BLaER1 treated with 17β-estradiol and CSF1 and Interleukin-3, amounts not matched to agents 10 nM and 100 nM (cell line): ENCODE measurements at regions not wholly inside any gene's neighbourhood (a gene's known extent, or its start where the extent isn't known, plus 50 kb on each side); places are given as distances from the start of the nearest gene placed in this dataset.
"Not testable (repeated sequence)": the region's sequence is repeated elsewhere in the genome, so short reads cannot be mapped to it uniquely, and the experiment has no call there.

Experiments used
- H3K27ac ChIP-seq, 11 experiments: shearing (Covaris generic); formaldehyde crosslinking; 2 replicates each; pipeline ENCODE4 v1.8.1; 2022
- H3K27me3 ChIP-seq, 11 experiments: shearing (Covaris generic); formaldehyde crosslinking; 2 replicates each; pipeline ENCODE4 v1.8.1; 2022
- H3K36me3 ChIP-seq, 11 experiments: shearing (Covaris generic); formaldehyde crosslinking; 2 replicates each; pipeline ENCODE4 v1.8.1; 2022
- H3K4me1 ChIP-seq, 10 experiments: shearing (Covaris generic); formaldehyde crosslinking; 2 replicates each; pipeline ENCODE4 v1.8.1; 2022
- H3K4me2 ChIP-seq, 11 experiments: shearing (Covaris generic); formaldehyde crosslinking; 2 replicates each; pipeline ENCODE4 v1.8.1; 2022
- H3K4me3 ChIP-seq, 10 experiments: shearing (Covaris generic); formaldehyde crosslinking; 2 replicates each; pipeline ENCODE4 v1.8.1; 2022
- H3K9ac ChIP-seq, 11 experiments: shearing (Covaris generic); formaldehyde crosslinking; 2 replicates each; pipeline ENCODE4 v1.8.1; 2022
- H3K9me3 ChIP-seq, 11 experiments: shearing (Covaris generic); formaldehyde crosslinking; replicated peaks in 1 of 11; 2 replicates each; pipeline ENCODE4 v1.8.1; 2022
- H4K20me1 ChIP-seq, 11 experiments: shearing (Covaris generic); formaldehyde crosslinking; 2 replicates each; pipeline ENCODE4 v1.8.1; 2022
- Cebpa-rat ChIP-seq, 11 experiments: shearing (Covaris generic); IDR thresholded peaks; 2 replicates each; pipeline ENCODE4 v1.8.1; 2022

DNA sequence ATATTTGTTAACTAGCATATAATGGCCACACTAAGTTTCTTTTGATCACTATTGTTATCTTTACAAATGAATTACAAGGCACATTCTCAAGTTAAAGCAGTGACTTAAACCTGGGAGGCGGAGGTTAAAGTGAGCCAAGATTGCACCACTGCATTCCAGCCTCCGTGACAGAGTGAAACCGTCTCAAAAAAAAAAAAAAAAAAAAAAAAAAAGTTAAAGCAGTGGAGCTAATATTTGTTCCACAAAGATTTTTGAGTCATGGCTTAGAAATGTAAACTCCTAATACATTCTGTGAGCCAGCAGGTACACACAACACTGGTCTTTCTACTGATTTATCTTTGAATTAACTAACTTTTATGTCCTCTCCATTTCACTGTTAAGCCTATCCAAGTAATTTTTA is 221.7 kb upstream of the HTR1E start:
- H3K4me3 ChIP-seq, result no peak overlapping the region
- no peaks in the 10 kb centered on the region for H3K9me3 ChIP-seq
- no peaks in the 10 kb centered on the region for H3K27me3 ChIP-seq
- H3K27ac ChIP-seq, result no peak overlapping the region
- TF ChIP-seq Cebpa-rat (IDR thresholded peaks at IDR 0.05), result no peak
- no peak overlapping the region for H3K9ac ChIP-seq
- H3K4me1 ChIP-seq, result no peaks in the 10 kb centered on the region
- no peaks in the 10 kb centered on the region for H4K20me1 ChIP-seq
- H3K4me2 ChIP-seq, result no peak overlapping the region
- no peaks in the 10 kb centered on the region for H3K36me3 ChIP-seq

DNA sequence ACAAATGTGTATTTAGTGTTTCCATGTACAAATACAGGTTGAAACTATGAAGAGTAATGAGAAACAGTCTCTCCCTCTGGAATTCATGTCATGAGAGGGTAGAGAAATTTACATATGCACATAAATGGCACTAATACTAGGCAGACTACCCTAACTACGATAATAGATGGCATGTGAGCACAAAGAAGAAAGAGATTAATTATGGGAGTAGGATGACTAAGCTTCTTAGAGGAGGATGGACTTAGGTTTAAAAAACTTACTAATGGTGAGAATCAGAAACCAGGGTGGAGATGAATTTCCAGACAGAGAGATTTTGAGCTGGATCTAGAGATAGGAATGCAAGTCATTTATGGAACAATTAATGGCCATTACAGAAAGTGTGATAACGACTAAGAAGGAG is 225.3 kb upstream of the HTR1E start:
- Histone ChIP-seq H3K9me3 (no peaks in the 10 kb centered on the region), H3K4me2 (no peak overlapping the region), H3K27me3 (no peaks in the 10 kb centered on the region), H3K9ac (no peak overlapping the region), H3K27ac (no peak overlapping the region), H3K4me3 (no peak overlapping the region), H3K4me1 (no peaks in the 10 kb centered on the region), H3K36me3 (no peaks in the 10 kb centered on the region), H4K20me1 (no peaks in the 10 kb centered on the region)
- TF ChIP-seq Cebpa-rat (IDR thresholded peaks at IDR 0.05), result no peak

DNA sequence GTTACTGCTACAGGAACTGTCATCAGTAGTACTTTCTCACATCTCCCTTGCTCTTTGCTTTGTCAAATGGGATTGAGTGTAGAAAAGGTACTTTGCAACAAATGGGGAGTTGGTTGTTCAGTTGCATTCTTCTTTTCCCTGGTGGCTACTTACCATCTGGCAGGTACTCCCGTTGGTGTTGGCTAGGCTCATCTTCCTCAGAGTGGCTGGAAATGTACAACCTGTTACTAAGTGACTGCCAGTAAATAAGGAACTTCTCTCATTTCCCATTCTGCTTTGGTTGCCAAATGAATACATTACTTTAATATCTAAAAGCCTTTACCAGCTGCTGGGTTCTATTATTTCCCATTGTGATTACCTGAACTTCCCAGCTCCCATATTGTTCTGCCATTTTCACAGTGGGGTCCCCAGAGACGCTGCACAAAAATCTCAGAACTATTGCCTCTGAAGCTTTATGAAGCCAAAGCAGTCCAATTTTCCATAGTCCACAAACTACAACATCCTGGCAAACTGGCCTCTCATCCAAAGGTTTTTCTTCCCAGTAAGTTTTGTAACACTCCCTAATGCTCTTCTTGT is 229.7 kb upstream of the HTR1E start:
- no peak overlapping the region for H3K4me2 ChIP-seq
- H3K36me3 ChIP-seq, result no peaks in the 10 kb centered on the region
- H3K27me3 ChIP-seq, result no peaks in the 10 kb centered on the region
- no peaks in the 10 kb centered on the region for H4K20me1 ChIP-seq
- H3K9me3 ChIP-seq, result no peaks in the 10 kb centered on the region
- TF ChIP-seq Cebpa-rat (IDR thresholded peaks at IDR 0.05), result no peak
- no peak overlapping the region for H3K9ac ChIP-seq
- H3K4me1 ChIP-seq, result no peaks in the 10 kb centered on the region
- no peak overlapping the region for H3K4me3 ChIP-seq
- H3K27ac ChIP-seq, result no peak overlapping the region

DNA sequence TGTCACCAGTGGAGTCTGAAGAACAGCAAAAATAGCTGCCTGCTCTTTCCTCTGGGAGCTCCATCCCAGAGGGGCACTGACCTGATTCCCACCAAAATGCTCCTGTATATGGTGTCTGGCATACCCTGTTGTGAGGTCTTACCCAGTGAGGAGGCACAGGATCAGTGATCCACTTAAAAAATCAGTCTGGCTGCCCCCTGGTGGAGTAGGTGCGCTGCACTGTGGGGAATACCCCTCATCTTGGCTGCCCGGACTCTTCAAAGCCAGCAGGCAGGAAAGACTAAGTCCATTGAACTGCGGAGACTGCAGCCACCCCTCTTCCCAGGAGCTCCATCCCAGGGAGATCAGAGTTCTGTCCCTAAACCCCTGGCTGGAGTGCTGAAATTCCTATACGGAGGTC is 230.9 kb upstream of the HTR1E start:
- H3K4me2 ChIP-seq, result no peak overlapping the region

DNA sequence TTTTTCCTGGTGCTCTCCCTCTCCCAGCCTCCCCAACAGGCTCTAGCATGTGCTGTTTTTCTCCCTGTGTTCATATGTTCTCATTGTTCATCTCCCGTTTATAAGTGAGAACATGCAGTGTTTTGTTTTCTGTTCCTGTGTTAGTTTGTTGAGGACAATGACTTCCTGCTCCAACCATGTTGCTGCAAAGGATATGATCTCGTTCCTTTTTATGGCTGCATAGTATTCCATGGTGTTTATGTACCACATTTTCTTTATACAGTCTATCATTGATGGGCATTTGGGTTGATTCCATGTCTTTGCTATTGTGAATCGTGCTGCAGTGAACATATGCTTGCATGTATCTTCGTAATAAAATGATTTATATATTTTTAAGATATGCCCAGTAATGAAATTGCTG is 236.1 kb upstream of the HTR1E start:
- not testable (repeated sequence) for H3K36me3 ChIP-seq, H3K27me3 ChIP-seq, H3K4me2 ChIP-seq, H3K4me1 ChIP-seq, H3K27ac ChIP-seq, H3K4me3 ChIP-seq, H3K9me3 ChIP-seq, H4K20me1 ChIP-seq, H3K9ac ChIP-seq

More for the DNA sequence above, 230.9 kb upstream of the HTR1E start:
- no peak for TF ChIP-seq Cebpa-rat (IDR thresholded peaks at IDR 0.05)
- Histone ChIP-seq H3K9me3 (no peaks in the 10 kb centered on the region), H3K36me3 (no peaks in the 10 kb centered on the region), H4K20me1 (no peaks in the 10 kb centered on the region), H3K27me3 (no peaks in the 10 kb centered on the region), H3K4me1 (no peaks in the 10 kb centered on the region), H3K4me3 (no peak overlapping the region), H3K9ac (no peak overlapping the region), H3K27ac (no peak overlapping the region)

DNA sequence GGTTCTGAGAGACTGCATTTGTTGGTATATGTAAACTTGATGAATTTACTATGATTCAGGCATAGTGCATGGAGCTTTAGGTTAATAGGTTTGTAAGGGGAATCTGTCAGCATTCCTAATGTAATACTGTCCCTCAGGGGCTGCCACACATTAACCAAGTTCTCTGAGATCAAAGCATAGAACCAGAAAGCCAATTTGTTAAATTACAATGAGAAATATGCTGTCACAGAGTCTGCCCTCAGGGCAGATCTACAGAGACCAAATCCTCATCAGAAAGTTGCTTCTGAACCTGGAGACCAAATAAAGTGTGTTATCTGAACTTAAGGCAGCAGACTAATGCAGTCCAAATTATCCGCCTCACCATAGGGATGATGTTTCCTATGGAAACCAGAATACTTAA is 250.8 kb upstream of the HTR1E start:
- Histone ChIP-seq H3K4me1 (no peaks in the 10 kb centered on the region), H4K20me1 (no peaks in the 10 kb centered on the region), H3K4me3 (no peak overlapping the region), H3K9me3 (no peaks in the 10 kb centered on the region), H3K4me2 (no peak overlapping the region), H3K36me3 (no peaks in the 10 kb centered on the region), H3K9ac (no peak overlapping the region), H3K27ac (no peak overlapping the region), H3K27me3 (no peaks in the 10 kb centered on the region)
- no peak for TF ChIP-seq Cebpa-rat (IDR thresholded peaks at IDR 0.05)

DNA sequence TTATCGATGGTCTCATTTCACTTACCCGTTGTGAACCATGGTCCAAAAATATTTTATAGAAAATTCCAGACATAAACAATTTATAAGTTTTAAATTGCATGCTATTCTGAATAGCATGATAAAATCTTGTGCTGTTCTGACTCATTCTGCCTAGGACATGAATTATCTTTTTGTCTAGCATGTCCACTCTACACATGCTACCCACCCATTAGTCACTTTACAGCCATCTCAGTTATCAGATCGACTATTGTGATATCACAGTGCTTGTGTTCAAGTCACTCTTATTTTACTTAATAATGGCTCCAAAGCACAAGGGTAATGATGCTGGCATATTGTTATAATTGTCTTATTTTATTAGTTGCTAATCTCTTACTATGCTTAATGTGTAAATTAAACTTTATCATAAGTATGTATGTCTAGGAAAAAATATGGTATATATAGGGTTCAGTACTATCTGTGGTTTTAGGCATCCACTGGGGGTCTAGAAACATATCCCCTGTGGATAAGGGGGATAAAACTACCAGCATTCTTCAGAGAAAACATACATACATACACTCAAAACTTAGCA is 252.0 kb upstream of the HTR1E start:
- Histone ChIP-seq H3K36me3 (no peaks in the 10 kb centered on the region), H3K27ac (no peak overlapping the region), H3K4me3 (no peak overlapping the region), H3K9me3 (no peaks in the 10 kb centered on the region), H3K4me2 (no peak overlapping the region), H3K9ac (no peak overlapping the region), H4K20me1 (no peaks in the 10 kb centered on the region), H3K4me1 (no peaks in the 10 kb centered on the region), H3K27me3 (no peaks in the 10 kb centered on the region)
- no peak for TF ChIP-seq Cebpa-rat (IDR thresholded peaks at IDR 0.05)

DNA sequence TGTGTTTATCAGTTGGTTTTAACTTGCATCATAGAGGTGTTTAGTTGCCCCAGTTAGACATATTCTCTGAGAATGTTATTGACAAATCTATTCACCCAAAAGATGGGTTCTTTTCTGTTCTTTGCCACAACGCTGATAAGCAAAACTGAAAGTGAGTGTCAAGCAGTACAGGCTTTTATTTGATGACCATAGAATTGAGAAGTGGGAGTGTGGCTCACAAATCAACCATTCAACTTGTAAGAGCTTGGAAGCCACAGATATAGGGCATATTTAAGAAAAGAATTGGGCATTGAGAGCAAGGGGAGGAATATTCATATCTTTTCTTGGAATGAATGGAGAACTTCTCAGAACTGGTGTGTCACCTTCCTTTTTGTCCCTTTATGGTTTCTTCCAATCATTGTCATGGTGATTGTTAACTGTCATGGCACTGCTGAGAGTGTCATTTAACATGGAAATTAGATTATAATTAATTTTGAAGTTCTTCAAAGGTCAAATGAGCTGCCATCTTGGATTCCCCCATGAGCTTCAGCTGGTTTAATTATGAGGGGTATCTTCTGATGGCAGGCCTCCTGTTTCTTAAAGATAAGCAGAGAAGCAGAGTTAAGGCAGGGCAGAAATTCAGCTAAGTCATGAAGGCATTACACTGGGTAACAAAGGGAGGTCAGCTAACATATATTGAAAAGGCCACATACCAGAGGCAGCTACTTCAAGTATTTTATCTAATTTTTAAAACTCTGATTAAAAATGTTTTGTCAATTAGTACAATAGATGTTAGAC is 254.0 kb upstream of the HTR1E start:
- H3K27ac ChIP-seq, result no peak overlapping the region
- H4K20me1 ChIP-seq, result no peaks in the 10 kb centered on the region
- H3K4me3 ChIP-seq, result no peak overlapping the region
- no peaks in the 10 kb centered on the region for H3K4me1 ChIP-seq
- no peak overlapping the region for H3K4me2 ChIP-seq
- TF ChIP-seq Cebpa-rat (IDR thresholded peaks at IDR 0.05), result no peak
- H3K27me3 ChIP-seq, result no peaks in the 10 kb centered on the region
- H3K9ac ChIP-seq, result no peak overlapping the region
- no peaks in the 10 kb centered on the region for H3K9me3 ChIP-seq
- no peaks in the 10 kb centered on the region for H3K36me3 ChIP-seq

DNA sequence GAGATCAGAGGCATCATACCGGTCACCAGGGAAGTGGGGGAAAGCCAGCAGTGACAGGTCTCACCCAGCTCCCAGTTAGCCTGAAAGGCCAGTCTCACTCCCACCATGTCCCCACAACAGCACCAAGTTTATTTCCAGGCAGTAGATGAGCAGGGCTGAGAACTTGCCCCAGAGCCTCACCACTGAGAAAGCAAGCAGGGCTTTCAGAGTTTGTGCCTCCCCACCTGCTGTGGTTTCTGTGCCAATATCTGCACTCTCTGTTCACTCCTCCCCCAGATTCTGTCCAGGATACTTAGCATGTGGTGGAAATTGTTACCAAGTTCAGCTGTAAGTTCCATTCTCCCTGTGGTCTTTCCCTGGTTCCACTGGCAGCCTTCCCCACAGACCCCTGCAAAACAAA is 255.0 kb upstream of the HTR1E start:
- Histone ChIP-seq H3K27ac (no peak overlapping the region), H3K9ac (no peak overlapping the region), H3K9me3 (no peaks in the 10 kb centered on the region), H3K4me2 (no peak overlapping the region), H3K4me1 (no peaks in the 10 kb centered on the region), H3K4me3 (no peak overlapping the region), H3K27me3 (no peaks in the 10 kb centered on the region), H3K36me3 (no peaks in the 10 kb centered on the region), H4K20me1 (no peaks in the 10 kb centered on the region)
- TF ChIP-seq Cebpa-rat (IDR thresholded peaks at IDR 0.05), result no peak

DNA sequence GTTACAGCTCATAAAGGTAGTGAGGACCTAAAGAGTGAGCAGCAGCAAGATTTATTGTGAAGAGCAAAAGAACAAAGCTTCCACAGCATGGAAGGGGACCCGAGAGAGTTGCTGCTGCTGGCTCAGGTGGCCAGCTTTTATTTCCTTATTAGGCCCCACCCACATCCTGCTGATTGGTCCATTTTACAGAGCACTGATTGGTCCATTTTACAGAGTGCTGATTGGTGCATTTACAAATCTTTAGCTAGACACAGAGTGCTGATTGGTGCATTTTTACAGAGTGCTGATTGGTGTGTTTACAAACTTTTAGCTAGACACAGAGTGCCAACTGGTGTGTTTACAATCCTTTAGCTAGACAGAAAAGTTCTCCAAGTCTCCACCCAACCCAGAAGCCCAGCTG is 256.2 kb upstream of the HTR1E start:
- not testable (repeated sequence) for H4K20me1 ChIP-seq, H3K9ac ChIP-seq, H3K27ac ChIP-seq, H3K36me3 ChIP-seq, H3K4me2 ChIP-seq, H3K9me3 ChIP-seq, H3K4me3 ChIP-seq, H3K27me3 ChIP-seq, H3K4me1 ChIP-seq

DNA sequence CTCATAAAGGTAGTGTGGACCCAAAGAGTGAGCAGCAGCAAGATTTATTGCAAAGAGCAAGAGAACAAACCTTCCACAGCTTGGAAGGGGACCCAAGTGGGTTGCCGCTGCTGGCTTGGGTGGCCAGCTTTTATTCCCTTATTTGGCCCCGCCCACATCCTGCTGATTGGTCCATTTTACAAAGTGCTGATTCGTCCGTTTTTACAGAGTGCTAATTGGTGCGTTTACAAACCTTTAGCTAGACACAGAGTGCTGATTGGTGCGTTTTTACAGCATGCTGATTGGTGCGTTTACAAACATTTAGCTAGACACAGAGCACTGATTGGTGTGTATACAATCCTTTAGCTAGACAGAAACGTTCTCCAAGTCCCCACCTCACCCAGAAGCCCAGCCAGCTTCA is 265.2 kb upstream of the HTR1E start:
- H3K4me1 ChIP-seq, H3K36me3 ChIP-seq, H4K20me1 ChIP-seq, H3K4me3 ChIP-seq, H3K9ac ChIP-seq, H3K27me3 ChIP-seq, H3K27ac ChIP-seq, H3K4me2 ChIP-seq: not testable (repeated sequence)
- peaks cover 0 to 18% (median 13%) of the 10 kb centered on the region in 11 experiments; a peak in 14 of 22 replicates for H3K9me3 ChIP-seq
